ENCODE measurements at regions not wholly inside any gene's neighbourhood (a gene's known extent, or its start where the extent isn't known, plus 50 kb on each side); places are given as distances from the start of the nearest gene placed in this dataset.
"Not testable (repeated sequence)": the region's sequence is repeated elsewhere in the genome, so short reads cannot be mapped to it uniquely, and the experiment has no call there.

DNA sequence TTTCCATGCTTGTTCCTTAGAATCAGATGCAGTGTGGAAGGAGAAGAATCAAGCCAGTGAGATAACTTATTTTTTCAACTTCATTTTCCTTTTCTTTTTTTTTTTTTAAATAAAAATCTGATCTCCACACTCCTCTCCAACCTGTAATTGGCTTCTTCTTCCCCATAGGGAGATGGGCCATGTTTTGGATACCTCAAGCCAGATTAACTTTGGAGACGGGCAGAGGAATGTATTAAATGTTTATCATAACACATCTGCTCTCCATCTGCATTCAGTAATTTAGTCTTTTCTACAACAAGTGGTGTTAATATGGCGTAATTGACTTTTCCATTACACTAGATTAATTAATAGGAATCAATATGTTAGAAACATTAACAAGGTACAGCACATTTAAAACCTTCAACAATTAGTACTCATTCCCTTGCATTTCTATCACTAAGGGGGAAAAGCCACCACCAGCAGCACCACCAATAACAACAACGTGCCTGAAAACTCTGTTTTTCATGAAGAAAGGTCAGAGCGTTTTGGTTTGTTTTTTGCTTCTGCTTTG lies 244.1 kb downstream of the MYCN start:
- H3K27me3 ChIP-seq, result no peaks in the 10 kb centered on the region
- TF ChIP-seq, protein P1, sequence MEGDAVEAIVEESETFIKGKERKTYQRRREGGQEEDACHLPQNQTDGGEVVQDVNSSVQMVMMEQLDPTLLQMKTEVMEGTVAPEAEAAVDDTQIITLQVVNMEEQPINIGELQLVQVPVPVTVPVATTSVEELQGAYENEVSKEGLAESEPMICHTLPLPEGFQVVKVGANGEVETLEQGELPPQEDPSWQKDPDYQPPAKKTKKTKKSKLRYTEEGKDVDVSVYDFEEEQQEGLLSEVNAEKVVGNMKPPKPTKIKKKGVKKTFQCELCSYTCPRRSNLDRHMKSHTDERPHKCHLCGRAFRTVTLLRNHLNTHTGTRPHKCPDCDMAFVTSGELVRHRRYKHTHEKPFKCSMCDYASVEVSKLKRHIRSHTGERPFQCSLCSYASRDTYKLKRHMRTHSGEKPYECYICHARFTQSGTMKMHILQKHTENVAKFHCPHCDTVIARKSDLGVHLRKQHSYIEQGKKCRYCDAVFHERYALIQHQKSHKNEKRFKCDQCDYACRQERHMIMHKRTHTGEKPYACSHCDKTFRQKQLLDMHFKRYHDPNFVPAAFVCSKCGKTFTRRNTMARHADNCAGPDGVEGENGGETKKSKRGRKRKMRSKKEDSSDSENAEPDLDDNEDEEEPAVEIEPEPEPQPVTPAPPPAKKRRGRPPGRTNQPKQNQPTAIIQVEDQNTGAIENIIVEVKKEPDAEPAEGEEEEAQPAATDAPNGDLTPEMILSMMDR (IDR thresholded peaks at IDR 0.05; ENCODE audit: low read depth, low read length), result no peak
- no peak for DNase-seq

DNA sequence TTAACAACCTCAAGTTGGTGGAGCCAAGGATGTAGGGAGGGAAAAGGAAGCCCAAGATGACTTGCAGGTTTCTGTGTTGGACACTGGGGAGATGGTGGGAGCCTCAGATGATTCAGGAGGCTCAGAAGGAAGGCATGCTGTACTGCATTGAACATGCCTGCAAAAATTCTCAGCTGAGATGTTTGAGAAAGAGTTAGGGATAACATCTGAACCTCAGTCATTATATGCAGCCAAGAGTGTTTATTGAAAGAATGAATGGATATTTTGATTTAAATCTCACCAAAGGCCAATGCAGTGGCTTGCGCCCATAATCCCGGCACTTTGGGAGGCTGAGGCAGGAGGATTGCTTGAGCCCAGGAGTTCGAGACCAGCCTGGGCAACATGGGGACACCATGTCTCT lies 243.0 kb downstream of the MYCN start:
- TF ChIP-seq, protein P1 (IDR thresholded peaks at IDR 0.05; ENCODE audit: low read depth, low read length), result no peak
- Histone ChIP-seq H3K36me3 (no peaks in the 10 kb centered on the region), H3K27me3 (no peaks in the 10 kb centered on the region), H3K9me3 (peaks cover 25% of the 10 kb centered on the region), H3K4me3 (ENCODE audit: low read depth, low read length) (no peak overlapping the region), H3K4me1 (peaks cover 63% of the 10 kb centered on the region)
- DNase-seq, result peak; percentile 87

More for the DNA sequence above, 244.1 kb downstream of the MYCN start:
- peaks cover 71% of the 10 kb centered on the region for H3K4me1 ChIP-seq
- H3K4me3 ChIP-seq (ENCODE audit: low read depth, low read length), result no peak overlapping the region
- peaks cover 21% of the 10 kb centered on the region for H3K9me3 ChIP-seq
- no peaks in the 10 kb centered on the region for H3K36me3 ChIP-seq

DNA sequence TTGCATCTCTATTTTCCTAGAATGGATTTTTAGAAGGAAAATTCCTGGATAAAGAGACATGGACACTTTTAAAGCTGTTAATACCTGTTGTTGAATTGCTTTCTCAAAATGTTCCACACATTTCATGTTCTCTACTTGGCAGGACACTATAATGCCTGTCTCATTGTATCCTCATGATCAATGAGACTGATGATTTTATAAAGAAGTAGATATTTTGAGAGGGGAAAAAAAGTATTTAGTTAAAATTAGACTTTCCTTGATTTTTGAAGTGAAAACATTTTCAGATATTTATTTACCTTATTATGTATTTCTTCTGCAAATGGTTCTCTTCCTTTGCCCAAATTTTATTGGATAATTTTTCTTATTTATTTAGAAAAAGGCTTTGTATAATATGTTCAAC lies 242.5 kb downstream of the MYCN start:
- TF ChIP-seq, protein P1 (IDR thresholded peaks at IDR 0.05; ENCODE audit: low read depth, low read length), result no peak
- H3K4me1 ChIP-seq, result peaks cover 60% of the 10 kb centered on the region

DNA sequence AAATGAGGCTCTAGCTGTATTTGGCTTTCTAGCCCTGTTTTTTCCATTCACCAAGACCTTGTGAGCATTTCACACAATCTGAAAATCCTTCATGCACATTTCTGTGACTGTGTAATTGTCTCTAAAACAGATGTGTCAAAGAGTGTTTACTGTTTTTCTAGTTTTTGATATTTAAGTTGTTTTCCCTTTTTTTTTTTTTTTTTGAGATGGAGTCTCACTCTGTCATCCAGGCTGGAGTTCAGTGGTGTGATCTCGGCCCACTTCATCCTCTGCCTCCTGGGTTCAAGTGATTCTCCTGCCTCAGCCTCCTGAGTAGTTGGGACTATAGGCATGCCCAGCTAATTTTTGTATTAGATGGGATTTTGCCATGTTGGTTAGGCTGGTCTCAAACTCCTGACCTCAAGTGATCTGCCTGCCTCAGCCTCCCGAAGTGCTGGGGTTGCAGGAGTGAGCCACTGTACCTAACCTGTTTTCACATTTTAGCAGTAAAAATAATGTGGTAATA lies 242.0 kb downstream of the MYCN start:
- H3K27me3 ChIP-seq; H3K4me3 ChIP-seq (ENCODE audit: low read depth, low read length); H3K36me3 ChIP-seq: not testable (repeated sequence)
- peak; percentile 91 for DNase-seq
- peaks cover 59% of the 10 kb centered on the region for H3K4me1 ChIP-seq
- H3K9me3 ChIP-seq, result peaks cover 25% of the 10 kb centered on the region

More for the DNA sequence above, 242.5 kb downstream of the MYCN start:
- H3K9me3 ChIP-seq, result peaks cover 25% of the 10 kb centered on the region
- H3K4me3 ChIP-seq (ENCODE audit: low read depth, low read length), result no peak overlapping the region
- no peak for DNase-seq
- no peaks in the 10 kb centered on the region for H3K27me3 ChIP-seq
- no peaks in the 10 kb centered on the region for H3K36me3 ChIP-seq

DNA sequence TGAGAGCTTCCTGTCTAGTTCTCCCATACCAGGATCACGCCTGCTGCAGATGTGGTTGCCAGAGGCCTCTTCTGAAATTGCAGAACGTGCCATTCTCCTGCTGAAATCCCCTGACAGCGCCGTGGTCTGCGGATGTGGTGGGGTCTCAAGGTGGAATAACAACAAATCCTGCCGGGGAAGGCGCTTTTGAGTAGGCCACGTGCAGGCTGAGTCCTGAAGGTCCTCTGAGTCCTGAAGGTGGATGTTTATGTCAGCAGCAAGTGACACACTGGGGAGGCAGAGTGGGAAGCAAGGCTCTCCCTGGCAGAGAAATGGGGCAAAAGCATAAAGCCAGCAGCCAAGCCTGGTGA lies 241.4 kb downstream of the MYCN start:
- no peak overlapping the region for H3K4me3 ChIP-seq (ENCODE audit: low read depth, low read length)
- H3K4me1 ChIP-seq, result peaks cover 53% of the 10 kb centered on the region
- peak; percentile 100 for DNase-seq
- peaks cover 27% of the 10 kb centered on the region for H3K9me3 ChIP-seq
- no peaks in the 10 kb centered on the region for H3K27me3 ChIP-seq
- TF ChIP-seq, protein P1 (IDR thresholded peaks at IDR 0.05; ENCODE audit: low read depth, low read length), result no peak
- no peaks in the 10 kb centered on the region for H3K36me3 ChIP-seq

DNA sequence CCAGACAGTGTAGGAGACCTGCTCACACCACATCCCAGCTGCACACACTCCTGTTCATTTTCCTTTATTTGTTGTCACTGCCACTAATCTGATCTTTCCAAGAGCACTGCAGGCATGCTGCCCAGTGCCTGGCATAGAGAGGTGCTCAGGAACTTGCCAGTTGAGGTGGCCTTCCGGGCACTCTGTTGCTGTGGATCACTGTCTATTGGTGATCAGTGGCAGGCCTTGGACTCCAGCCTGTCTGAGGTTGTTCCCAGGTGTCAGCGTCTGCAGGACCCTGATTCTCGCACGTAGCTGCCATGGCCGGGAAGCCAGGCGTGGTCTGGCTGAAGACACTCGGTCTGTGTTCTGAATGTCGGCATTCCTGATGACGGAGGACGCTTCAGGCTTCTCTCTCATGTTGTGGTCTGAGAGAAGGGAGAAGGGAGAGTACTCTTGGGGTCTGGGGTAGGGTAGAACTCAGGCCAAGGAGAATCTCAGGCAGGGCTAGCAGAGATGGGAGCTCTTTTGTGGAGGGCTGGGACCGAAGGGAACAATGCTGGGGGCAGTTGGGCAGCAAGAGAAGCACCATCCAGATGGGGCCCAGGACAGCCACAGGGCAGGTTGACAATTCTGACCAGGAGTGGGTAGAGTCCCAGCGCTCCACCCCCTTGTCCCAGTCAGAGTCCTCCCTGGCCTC lies 240.9 kb downstream of the MYCN start:
- Histone ChIP-seq H3K9me3 (peaks cover 27% of the 10 kb centered on the region), H3K4me1 (peaks cover 48% of the 10 kb centered on the region)

More for the DNA sequence above, 240.9 kb downstream of the MYCN start:
- TF ChIP-seq, protein P1 (IDR thresholded peaks at IDR 0.05; ENCODE audit: low read depth, low read length), result no peak
- no peak overlapping the region for H3K4me3 ChIP-seq (ENCODE audit: low read depth, low read length)
- H3K36me3 ChIP-seq, result no peaks in the 10 kb centered on the region
- peak; percentile 100 for DNase-seq
- H3K27me3 ChIP-seq, result no peaks in the 10 kb centered on the region
